ENCODE measurements at regions not wholly inside any gene's neighbourhood (a gene's known extent, or its start where the extent isn't known, plus 50 kb on each side); places are given as distances from the start of the nearest gene placed in this dataset.

- no peak for TF ChIP-seq CUX1 (IDR thresholded peaks at IDR 0.05; ENCODE audit: insufficient replicate concordance, low read depth, low read length)
- no peak for TF ChIP-seq ZBTB40 (IDR thresholded peaks at IDR 0.05; ENCODE audit: borderline replicate concordance)
- TF ChIP-seq PKNOX1 (IDR thresholded peaks at IDR 0.05), result no peak
- no peak for TF ChIP-seq SMC3 (IDR thresholded peaks at IDR 0.05; ENCODE audit: borderline replicate concordance, low read length)
- TF ChIP-seq BHLHE40 (IDR thresholded peaks at IDR 0.05; ENCODE audit: borderline replicate concordance in 1 of 2, low read depth in 2 of 2, low read length in 1 of 2), result no peak
- TF ChIP-seq MXI1 (IDR thresholded peaks at IDR 0.05; ENCODE audit: low read depth, low read length), result no peak
Measured at GRCh38 chr13:65217471-65217995, 2012.6 kb downstream of the PCDH9 start (continued).
